MG63 (cell line): ENCODE measurements at regions not wholly inside any gene's neighbourhood (a gene's known extent, or its start where the extent isn't known, plus 50 kb on each side); places are given as distances from the start of the nearest gene placed in this dataset.
"Not testable (repeated sequence)": the region's sequence is repeated elsewhere in the genome, so short reads cannot be mapped to it uniquely, and the experiment has no call there.

ENCODE experiments used
- DNase-seq: peaks from one replicate; pipeline ENCODE4 v3.0.0-alpha.2; 2020
- H3K27me3 ChIP-seq: fragments of 250-450 bp; sonication (Bioruptor Pico); 2 replicates; pipeline ENCODE4 v1.5.1; 2020; ENCODE audit warnings: mild to moderate bottlenecking, moderate library complexity
- H3K36me3 ChIP-seq: fragments of 250-450 bp; sonication (Bioruptor Pico); 2 replicates; pipeline ENCODE4 v1.5.1; 2020; ENCODE audit warnings: mild to moderate bottlenecking, moderate library complexity
- H3K4me3 ChIP-seq: fragments of 250-450 bp; sonication (Bioruptor Pico); 2 replicates; pipeline ENCODE4 v1.5.1; 2020; ENCODE audit warnings: mild to moderate bottlenecking, moderate library complexity
- H3K9me3 ChIP-seq: fragments of 250-450 bp; sonication (Bioruptor Pico); 2 replicates; pipeline ENCODE4 v1.5.1; 2020; ENCODE audit warnings: mild to moderate bottlenecking, moderate library complexity

DNA sequence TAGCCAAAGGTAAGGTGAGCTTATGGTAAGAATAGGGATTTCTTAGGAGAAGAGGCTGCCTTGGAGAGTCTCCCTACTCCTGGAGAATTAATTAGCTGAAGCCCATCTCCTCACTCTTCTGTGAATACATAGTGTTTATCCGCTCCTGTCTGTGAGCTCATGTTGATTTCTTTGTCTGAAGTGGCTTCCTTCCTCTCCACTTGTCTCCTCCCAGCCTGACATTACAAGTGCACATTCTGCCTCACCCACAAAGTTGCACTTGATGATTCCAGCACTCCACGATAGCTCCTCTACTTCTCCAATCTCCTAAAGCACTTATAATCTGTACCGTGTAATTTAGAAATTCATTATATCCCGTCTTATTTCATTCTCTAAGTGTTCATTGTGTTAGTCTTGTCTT, 287.2 kb downstream of the QKI start:
- no peak overlapping the region for H3K4me3 ChIP-seq
- no peaks in the 10 kb centered on the region for H3K36me3 ChIP-seq
- no peak for DNase-seq
- no peaks in the 10 kb centered on the region for H3K27me3 ChIP-seq
- H3K9me3 ChIP-seq, result no peaks in the 10 kb centered on the region

- DNase-seq, result no peak
- Histone ChIP-seq H3K9me3 (no peaks in the 10 kb centered on the region), H3K36me3 (no peaks in the 10 kb centered on the region), H3K4me3 (no peak overlapping the region), H3K27me3 (no peaks in the 10 kb centered on the region)
These were observed 283.6 kb downstream of the QKI start for GRCh38 chr6:163698086-163698485.

GRCh38 chr6:163696311-163696710, 281.8 kb downstream of the QKI start:
- H3K9me3 ChIP-seq, DNase-seq, H3K27me3 ChIP-seq, H3K4me3 ChIP-seq, H3K36me3 ChIP-seq: not testable (repeated sequence)

- H3K27me3 ChIP-seq, result no peaks in the 10 kb centered on the region
- H3K36me3 ChIP-seq, result no peaks in the 10 kb centered on the region
- H3K4me3 ChIP-seq, result no peak overlapping the region
- H3K9me3 ChIP-seq, result no peaks in the 10 kb centered on the region
- DNase-seq, result no peak
These were observed 280.9 kb downstream of the QKI start for GRCh38 chr6:163695414-163695864.

DNA sequence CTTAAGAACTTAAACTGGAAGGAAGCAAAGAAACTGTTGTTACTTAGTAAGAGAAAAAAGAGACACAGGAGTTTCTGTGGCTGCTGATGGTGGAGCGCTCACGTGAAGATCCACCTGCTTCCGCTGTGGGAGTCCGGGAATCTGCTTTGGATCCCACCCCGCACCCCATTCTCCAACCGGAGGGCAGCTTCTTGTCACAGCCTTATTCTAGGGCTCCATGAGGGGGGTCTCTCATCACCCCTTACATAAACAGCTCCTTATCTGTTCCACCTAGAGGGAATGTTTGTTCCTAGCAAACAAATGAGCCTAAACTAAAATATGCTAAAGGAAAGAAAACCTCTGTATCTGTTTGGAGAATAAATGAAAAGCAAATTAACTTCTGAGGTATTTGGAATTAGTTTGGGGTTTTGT, 280.5 kb downstream of the QKI start:
- Histone ChIP-seq H3K4me3 (no peak overlapping the region), H3K27me3 (no peaks in the 10 kb centered on the region), H3K36me3 (no peaks in the 10 kb centered on the region), H3K9me3 (no peaks in the 10 kb centered on the region)
- DNase-seq, result no peak

- no peak overlapping the region for H3K4me3 ChIP-seq
- no peaks in the 10 kb centered on the region for H3K9me3 ChIP-seq
- H3K36me3 ChIP-seq, result no peaks in the 10 kb centered on the region
- H3K27me3 ChIP-seq, result no peaks in the 10 kb centered on the region
- no peak for DNase-seq
These were observed 279.6 kb downstream of the QKI start for GRCh38 chr6:163694072-163694471.

GRCh38 chr6:163691049-163691448, 276.5 kb downstream of the QKI start:
- H3K4me3 ChIP-seq, result no peak overlapping the region
- H3K36me3 ChIP-seq, result no peaks in the 10 kb centered on the region
- H3K9me3 ChIP-seq, result no peaks in the 10 kb centered on the region
- DNase-seq, result no peak
- no peaks in the 10 kb centered on the region for H3K27me3 ChIP-seq

- Histone ChIP-seq H3K27me3 (no peaks in the 10 kb centered on the region), H3K4me3 (no peak overlapping the region), H3K36me3 (no peaks in the 10 kb centered on the region), H3K9me3 (no peaks in the 10 kb centered on the region)
- DNase-seq, result no peak
These were observed 274.3 kb downstream of the QKI start for GRCh38 chr6:163688739-163689362.

DNA sequence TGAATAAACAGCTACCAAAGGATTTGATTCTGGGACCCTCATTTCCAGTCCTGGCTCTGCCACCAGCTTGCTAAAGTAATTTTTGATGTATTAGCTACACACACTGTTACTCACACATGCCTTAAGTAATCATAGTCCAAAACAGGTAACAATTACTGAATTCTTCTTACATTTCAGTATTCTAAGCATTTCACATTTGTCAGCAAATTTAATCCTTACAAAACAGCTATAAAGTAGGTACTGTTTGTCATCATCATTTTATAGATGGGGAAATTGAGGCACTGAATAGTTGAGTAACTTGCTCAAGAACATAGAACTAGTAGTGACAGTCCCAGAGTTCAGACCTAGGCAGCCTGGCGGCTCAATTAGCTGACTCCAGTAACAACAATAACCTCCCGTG, 272.6 kb downstream of the QKI start:
- H3K9me3 ChIP-seq, result peaks cover 11% of the 10 kb centered on the region
- no peak overlapping the region for H3K4me3 ChIP-seq
- H3K27me3 ChIP-seq, result no peaks in the 10 kb centered on the region
- no peaks in the 10 kb centered on the region for H3K36me3 ChIP-seq
- no peak for DNase-seq

DNA sequence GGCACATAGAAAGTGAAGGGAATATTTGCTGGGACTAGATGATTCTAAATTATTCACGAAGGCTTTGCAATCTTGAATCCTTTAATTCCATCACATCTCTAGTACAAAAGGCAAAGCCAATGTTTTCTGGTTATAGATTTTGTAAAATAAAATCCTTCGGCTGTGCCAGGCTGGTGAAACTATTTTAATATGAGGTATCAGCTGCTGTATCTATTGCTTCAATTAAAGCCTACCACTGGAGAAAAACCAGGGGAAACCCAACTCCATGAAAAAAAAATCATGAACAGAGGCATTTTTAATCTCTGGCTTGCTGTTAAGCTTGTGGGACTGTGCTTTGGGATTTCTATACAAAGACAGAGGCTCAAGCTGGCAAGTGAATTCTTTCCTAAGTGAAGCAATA, 271.8 kb downstream of the QKI start:
- H3K4me3 ChIP-seq, result no peak overlapping the region

DNA sequence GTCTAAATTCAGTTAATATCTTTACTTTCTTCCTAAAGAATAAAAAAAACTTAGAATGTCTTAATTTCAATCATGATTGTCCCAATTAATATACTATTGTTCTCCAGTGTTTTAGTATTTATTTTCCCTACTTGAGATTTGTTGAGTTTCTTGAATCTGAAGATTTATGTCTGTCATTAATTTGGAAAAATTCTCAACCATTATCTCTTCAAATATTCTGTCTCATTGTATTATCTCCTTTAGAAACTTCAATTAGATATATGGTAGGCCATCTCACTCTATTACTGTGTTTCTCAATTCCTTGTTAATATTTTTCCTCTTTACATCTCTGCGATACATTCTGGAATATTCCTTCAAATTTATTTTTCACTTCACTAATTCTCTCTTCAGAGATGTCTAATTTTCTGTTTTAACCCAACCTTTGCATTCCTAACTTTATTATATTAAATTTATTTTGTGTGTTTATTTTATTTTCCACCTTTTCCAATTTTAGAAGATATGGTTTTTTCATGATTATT, 268.6 kb downstream of the QKI start:
- DNase-seq, result no peak
- Histone ChIP-seq H3K9me3 (peaks cover 11% of the 10 kb centered on the region), H3K27me3 (no peaks in the 10 kb centered on the region)

More for the DNA sequence above, 271.8 kb downstream of the QKI start:
- peaks cover 11% of the 10 kb centered on the region for H3K9me3 ChIP-seq
- DNase-seq, result no peak
- no peaks in the 10 kb centered on the region for H3K27me3 ChIP-seq
- no peaks in the 10 kb centered on the region for H3K36me3 ChIP-seq

GRCh38 chr6:163679753-163680152, 265.2 kb downstream of the QKI start:
- Histone ChIP-seq H3K27me3 (no peaks in the 10 kb centered on the region), H3K9me3 (peaks cover 11% of the 10 kb centered on the region), H3K4me3 (no peak overlapping the region), H3K36me3 (no peaks in the 10 kb centered on the region)
- no peak for DNase-seq

More for the DNA sequence above, 268.6 kb downstream of the QKI start:
- no peaks in the 10 kb centered on the region for H3K36me3 ChIP-seq
- H3K4me3 ChIP-seq, result no peak overlapping the region

DNA sequence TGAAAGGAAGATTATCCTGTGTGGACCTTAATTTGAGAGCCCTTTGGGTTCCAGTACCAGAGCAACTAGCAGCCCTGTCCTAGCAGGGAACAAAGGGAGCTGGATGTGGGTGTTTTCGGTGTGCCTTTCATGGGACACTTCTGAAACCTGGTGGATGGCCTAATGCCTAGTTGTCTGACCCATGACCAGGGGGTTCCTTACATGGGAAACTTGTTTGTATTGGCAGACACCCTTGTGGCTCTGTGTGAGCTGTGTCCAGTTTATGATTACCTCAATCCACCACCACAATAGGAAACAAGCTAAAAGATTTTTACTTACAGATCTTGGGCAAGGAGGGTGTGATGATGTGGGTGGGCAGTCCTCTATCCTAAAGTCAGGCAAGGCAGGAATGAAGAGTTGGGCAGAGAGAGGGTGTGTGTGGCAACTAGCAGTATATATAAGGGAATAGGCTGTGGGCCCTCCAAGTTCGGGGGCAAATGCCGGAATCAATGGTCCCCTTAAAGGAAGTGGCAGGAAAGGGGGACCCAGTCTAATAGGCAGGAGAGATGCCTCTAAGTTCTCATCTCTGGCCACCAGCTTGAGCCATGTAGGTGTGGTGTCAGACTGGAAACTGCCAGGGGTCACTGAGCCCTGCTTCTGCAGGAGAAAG, 264.6 kb downstream of the QKI start:
- Histone ChIP-seq H3K27me3 (no peaks in the 10 kb centered on the region), H3K36me3 (no peaks in the 10 kb centered on the region), H3K9me3 (peaks cover 11% of the 10 kb centered on the region), H3K4me3 (no peak overlapping the region)
- no peak for DNase-seq

DNA sequence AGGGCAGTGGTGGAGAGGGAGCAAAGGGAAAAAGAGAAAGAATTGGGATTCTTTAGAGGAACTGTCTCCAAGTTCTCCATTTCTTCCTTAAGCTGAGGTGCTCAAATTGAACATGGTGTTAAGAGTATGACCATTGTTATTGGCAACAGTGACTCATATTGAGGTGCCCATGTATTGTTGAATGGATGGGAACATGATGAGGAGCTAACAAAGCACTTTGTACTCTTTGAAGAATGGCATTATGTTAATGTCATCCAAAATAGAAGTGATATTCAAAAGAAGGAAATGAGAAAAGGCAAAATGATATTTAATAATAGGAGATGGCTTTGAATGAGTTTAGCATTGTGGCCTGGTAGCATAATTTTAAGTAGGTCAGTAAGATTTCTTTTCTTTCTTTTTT, 261.1 kb downstream of the QKI start:
- no peak for DNase-seq
- H3K36me3 ChIP-seq, result no peaks in the 10 kb centered on the region
- no peak overlapping the region for H3K4me3 ChIP-seq
- no peaks in the 10 kb centered on the region for H3K9me3 ChIP-seq
- no peaks in the 10 kb centered on the region for H3K27me3 ChIP-seq

- no peak overlapping the region for H3K4me3 ChIP-seq
These were observed 258.2 kb downstream of the QKI start for GRCh38 chr6:163672710-163673109.

GRCh38 chr6:163671791-163672190, 257.3 kb downstream of the QKI start:
- DNase-seq, result no peak
- Histone ChIP-seq H3K36me3 (no peaks in the 10 kb centered on the region), H3K4me3 (no peak overlapping the region), H3K27me3 (no peaks in the 10 kb centered on the region), H3K9me3 (no peaks in the 10 kb centered on the region)

More at GRCh38 chr6:163672710-163673109, 258.2 kb downstream of the QKI start:
- no peaks in the 10 kb centered on the region for H3K27me3 ChIP-seq
- no peak for DNase-seq
- no peaks in the 10 kb centered on the region for H3K9me3 ChIP-seq
- H3K36me3 ChIP-seq, result no peaks in the 10 kb centered on the region

DNA sequence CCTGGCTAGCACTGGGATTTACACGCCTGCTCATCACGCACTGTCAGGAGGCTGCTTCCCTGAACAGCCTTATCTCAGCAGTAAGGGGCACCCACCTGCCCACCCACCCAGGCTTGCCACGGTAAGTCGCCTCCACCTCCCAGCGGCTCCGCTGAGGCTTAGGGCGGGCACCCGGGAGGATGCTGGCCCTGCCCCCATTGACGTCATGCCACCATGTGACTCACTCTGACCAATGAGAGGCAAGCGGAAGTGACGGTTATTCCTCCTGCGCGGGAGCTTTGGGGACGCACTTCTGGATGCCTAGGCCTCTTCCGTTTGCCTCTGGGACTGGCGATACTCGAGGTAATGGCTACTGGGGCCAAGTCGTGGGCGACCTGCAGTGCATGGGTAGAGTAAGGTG, 256.8 kb downstream of the QKI start:
- no peak for DNase-seq

GRCh38 chr6:163670336-163670735, 255.8 kb downstream of the QKI start:
- H3K4me3 ChIP-seq, result no peak overlapping the region
- H3K27me3 ChIP-seq, result no peaks in the 10 kb centered on the region
- no peak for DNase-seq
- H3K9me3 ChIP-seq, result no peaks in the 10 kb centered on the region
- no peaks in the 10 kb centered on the region for H3K36me3 ChIP-seq

More for the DNA sequence above, 256.8 kb downstream of the QKI start:
- no peaks in the 10 kb centered on the region for H3K36me3 ChIP-seq
- H3K9me3 ChIP-seq, result no peaks in the 10 kb centered on the region
- H3K27me3 ChIP-seq, result no peaks in the 10 kb centered on the region
- H3K4me3 ChIP-seq, result no peak overlapping the region
